ENCODE measurements at regions not wholly inside any gene's neighbourhood (a gene's known extent, or its start where the extent isn't known, plus 50 kb on each side); places are given as distances from the start of the nearest gene placed in this dataset.

DNA sequence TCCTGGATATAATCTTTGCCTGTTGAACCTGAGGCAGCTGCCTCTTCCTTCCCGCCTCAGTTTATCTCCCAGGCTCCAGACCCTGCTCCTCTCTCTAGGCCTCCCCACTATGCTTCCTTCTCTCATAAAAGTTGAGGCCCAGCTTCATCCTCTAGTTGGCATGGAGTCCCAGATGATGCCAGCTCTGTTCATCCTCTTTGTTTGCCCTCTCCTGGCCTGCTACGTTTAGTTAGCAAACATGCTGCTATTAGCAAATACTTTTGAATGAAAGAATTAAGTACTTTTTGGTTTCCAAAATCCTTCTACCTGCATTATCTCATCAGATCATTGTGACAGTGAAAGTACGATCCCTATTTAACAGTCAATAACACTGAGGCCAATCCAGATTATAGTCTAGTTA, 472.5 kb downstream of the COG6 start:
- Histone ChIP-seq H3K4me2 (ENCODE audit: low read depth, low read length, poor library complexity, severe bottlenecking) (peak overlapping the region; percentile 74), H3K9me2 (replicated peaks; ENCODE audit: insufficient read depth, low read length) (no peaks in the 10 kb centered on the region), H3K36me3 (ENCODE audit: low read length) (no peaks in the 10 kb centered on the region), H3K27ac (ENCODE audit: low read depth, low read length) (peak overlapping the region; percentile 99), H3K9me3 (ENCODE audit: insufficient read depth, low read length) (no peaks in the 10 kb centered on the region), H3K27me3 (ENCODE audit: low read length) (no peaks in the 10 kb centered on the region), H2AFZ (ENCODE audit: low read depth, low read length, severe bottlenecking) (no peak overlapping the region), H3K9ac (ENCODE audit: low read length) (peak overlapping the region; percentile 47), H4K20me1 (ENCODE audit: low read depth, low read length) (no peaks in the 10 kb centered on the region), H3K79me2 (ENCODE audit: insufficient read depth, low read length) (no peaks in the 10 kb centered on the region), H3K4me3 (ENCODE audit: insufficient read depth, low read length, poor library complexity, severe bottlenecking) (peak overlapping the region; percentile 9), H3F3A (ENCODE audit: insufficient read depth) (peaks cover 44% of the 10 kb centered on the region)
- TF ChIP-seq, protein P1, sequence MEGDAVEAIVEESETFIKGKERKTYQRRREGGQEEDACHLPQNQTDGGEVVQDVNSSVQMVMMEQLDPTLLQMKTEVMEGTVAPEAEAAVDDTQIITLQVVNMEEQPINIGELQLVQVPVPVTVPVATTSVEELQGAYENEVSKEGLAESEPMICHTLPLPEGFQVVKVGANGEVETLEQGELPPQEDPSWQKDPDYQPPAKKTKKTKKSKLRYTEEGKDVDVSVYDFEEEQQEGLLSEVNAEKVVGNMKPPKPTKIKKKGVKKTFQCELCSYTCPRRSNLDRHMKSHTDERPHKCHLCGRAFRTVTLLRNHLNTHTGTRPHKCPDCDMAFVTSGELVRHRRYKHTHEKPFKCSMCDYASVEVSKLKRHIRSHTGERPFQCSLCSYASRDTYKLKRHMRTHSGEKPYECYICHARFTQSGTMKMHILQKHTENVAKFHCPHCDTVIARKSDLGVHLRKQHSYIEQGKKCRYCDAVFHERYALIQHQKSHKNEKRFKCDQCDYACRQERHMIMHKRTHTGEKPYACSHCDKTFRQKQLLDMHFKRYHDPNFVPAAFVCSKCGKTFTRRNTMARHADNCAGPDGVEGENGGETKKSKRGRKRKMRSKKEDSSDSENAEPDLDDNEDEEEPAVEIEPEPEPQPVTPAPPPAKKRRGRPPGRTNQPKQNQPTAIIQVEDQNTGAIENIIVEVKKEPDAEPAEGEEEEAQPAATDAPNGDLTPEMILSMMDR (IDR thresholded peaks at IDR 0.05; ENCODE audit: insufficient read depth, low read length, poor library complexity, severe bottlenecking): no peak
- TF ChIP-seq EZH2phosphoT487 (conservative IDR thresholded peaks at IDR 0.05; ENCODE audit: low read length): no peak

DNA sequence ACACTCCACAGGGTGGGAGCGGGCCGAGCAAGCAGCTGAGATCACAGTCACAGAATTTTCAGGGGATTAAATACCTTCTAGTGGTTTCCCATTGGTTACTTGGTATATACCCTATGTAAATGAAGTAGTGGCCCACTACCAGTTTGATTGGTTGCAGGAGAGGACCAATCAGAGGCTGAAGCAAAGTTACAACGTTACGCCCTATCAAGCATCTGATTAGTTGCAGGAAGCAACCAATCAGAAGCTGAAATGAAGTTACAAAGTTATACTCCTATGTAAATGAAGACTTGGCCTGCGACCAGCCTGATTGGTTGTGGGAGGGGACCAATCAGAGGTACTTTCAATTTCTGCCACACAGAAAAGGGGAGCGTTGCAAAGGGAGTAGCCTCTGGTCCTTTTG, 474.0 kb downstream of the COG6 start:
- no peak overlapping the region for H3K27ac ChIP-seq (ENCODE audit: low read depth, low read length)
- H3K79me2 ChIP-seq (ENCODE audit: insufficient read depth, low read length): no peaks in the 10 kb centered on the region
- H4K20me1 ChIP-seq (ENCODE audit: low read depth, low read length): no peaks in the 10 kb centered on the region
- H3F3A ChIP-seq (ENCODE audit: insufficient read depth): peaks cover 41% of the 10 kb centered on the region
- H3K4me2 ChIP-seq (ENCODE audit: low read depth, low read length, poor library complexity, severe bottlenecking): no peak overlapping the region
- no peaks in the 10 kb centered on the region for H3K9me2 ChIP-seq (replicated peaks; ENCODE audit: insufficient read depth, low read length)
- H3K27me3 ChIP-seq (ENCODE audit: low read length): no peaks in the 10 kb centered on the region
- no peak overlapping the region for H3K9ac ChIP-seq (ENCODE audit: low read length)
- no peak overlapping the region for H2AFZ ChIP-seq (ENCODE audit: low read depth, low read length, severe bottlenecking)
- H3K4me3 ChIP-seq (ENCODE audit: insufficient read depth, low read length, poor library complexity, severe bottlenecking): no peak overlapping the region
- no peak for TF ChIP-seq EZH2phosphoT487 (conservative IDR thresholded peaks at IDR 0.05; ENCODE audit: low read length)
- TF ChIP-seq, protein P1 (IDR thresholded peaks at IDR 0.05; ENCODE audit: insufficient read depth, low read length, poor library complexity, severe bottlenecking): no peak
- H3K36me3 ChIP-seq (ENCODE audit: low read length): no peaks in the 10 kb centered on the region
- H3K9me3 ChIP-seq (ENCODE audit: insufficient read depth, low read length): no peaks in the 10 kb centered on the region

DNA sequence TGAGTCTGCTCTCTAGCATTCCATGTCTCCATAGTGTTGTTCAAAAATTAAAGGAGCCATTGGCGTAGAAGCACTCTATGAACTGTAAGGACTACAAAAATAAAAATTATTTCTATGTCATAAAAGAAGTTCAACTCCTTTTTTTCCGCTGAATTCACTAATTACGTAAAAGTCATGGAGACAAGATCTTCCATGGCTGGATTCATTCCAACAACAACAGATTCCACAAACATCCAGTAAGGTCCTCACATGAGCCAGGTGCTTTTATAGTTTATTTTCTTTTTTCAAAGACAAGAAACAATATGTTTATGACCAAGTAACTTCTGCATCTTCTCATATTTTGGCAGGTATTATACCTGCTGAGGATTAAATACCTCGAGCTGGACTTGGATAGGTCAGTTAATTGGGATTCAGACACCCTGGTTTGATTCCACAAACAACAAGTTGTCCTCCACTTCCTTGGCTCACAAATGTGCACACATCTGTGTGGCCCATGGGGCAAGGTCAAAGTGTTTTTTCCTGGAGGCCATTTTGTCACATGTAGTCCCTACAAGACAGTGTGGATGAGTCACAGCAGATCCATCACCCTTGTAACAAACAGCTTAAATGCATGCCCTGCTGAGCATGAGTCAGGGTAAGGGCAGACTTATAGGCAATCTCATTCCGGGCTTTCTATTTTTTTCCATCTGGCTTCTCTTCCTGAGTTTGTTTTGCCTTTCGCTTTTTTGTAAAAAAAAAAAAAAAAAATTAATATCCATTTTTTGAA, 475.6 kb downstream of the COG6 start:
- Histone ChIP-seq H3K9ac (ENCODE audit: low read length) (no peak overlapping the region), H3K36me3 (ENCODE audit: low read length) (no peaks in the 10 kb centered on the region), H2AFZ (ENCODE audit: low read depth, low read length, severe bottlenecking) (no peak overlapping the region), H3K79me2 (ENCODE audit: insufficient read depth, low read length) (no peaks in the 10 kb centered on the region), H3K9me3 (ENCODE audit: insufficient read depth, low read length) (no peaks in the 10 kb centered on the region), H3K4me2 (ENCODE audit: low read depth, low read length, poor library complexity, severe bottlenecking) (no peak overlapping the region), H3K4me3 (ENCODE audit: insufficient read depth, low read length, poor library complexity, severe bottlenecking) (no peak overlapping the region), H3K9me2 (replicated peaks; ENCODE audit: insufficient read depth, low read length) (no peaks in the 10 kb centered on the region), H4K20me1 (ENCODE audit: low read depth, low read length) (no peaks in the 10 kb centered on the region), H3K27ac (ENCODE audit: low read depth, low read length) (no peak overlapping the region), H3K27me3 (ENCODE audit: low read length) (no peaks in the 10 kb centered on the region), H3F3A (ENCODE audit: insufficient read depth) (peaks cover 26% of the 10 kb centered on the region)
- TF ChIP-seq, protein P1 (IDR thresholded peaks at IDR 0.05; ENCODE audit: insufficient read depth, low read length, poor library complexity, severe bottlenecking): no peak
- no peak for TF ChIP-seq EZH2phosphoT487 (conservative IDR thresholded peaks at IDR 0.05; ENCODE audit: low read length)

Measured in SU-DHL-6 (cell line).